HEK293T (cell line): ENCODE measurements at regions not wholly inside any gene's neighbourhood (a gene's known extent, or its start where the extent isn't known, plus 50 kb on each side); places are given as distances from the start of the nearest gene placed in this dataset.

Source experiments
- CTCF ChIA-PET: fragments of 350-600 bp; formaldehyde crosslinking; extraction: SDS; loops from one replicate; lab custom pipeline; 2021; ENCODE audit warnings: antibody characterized with exemption, inconsistent platforms; lab: Yijun Ruan, JAX
- POLR2A ChIA-PET: fragments of 350-600 bp; formaldehyde crosslinking; extraction: SDS; loops from one replicate; lab custom pipeline; 2020; ENCODE audit warnings: antibody characterized with exemption, inconsistent platforms; lab: Yijun Ruan, JAX
- DNase-seq: peaks from one replicate; pipeline ENCODE4 v3.0.0; 2012; ENCODE audit warnings: mixed read lengths; ENCODE audit errors: extremely low spot score
- ARNT ChIP-seq: fragments of 450-650 bp; IDR thresholded peaks from 2 replicates; pipeline ENCODE4 v1.6.1; 2017; ENCODE audit warnings: mild to moderate bottlenecking
- BHLHE40 ChIP-seq: fragments of 450-650 bp; IDR thresholded peaks from 2 replicates; pipeline ENCODE4 v1.6.1; 2016; ENCODE audit warnings: mild to moderate bottlenecking, moderate library complexity, borderline replicate concordance
- CTBP1 ChIP-seq: fragments of 450-650 bp; IDR thresholded peaks from 2 replicates; pipeline ENCODE4 v1.6.1; 2016; ENCODE audit warnings: borderline replicate concordance
- ELF4 ChIP-seq: fragments of 450-650 bp; IDR thresholded peaks from 2 replicates; pipeline ENCODE4 v1.6.1; 2017; ENCODE audit warnings: antibody characterized with exemption
- FOXA1 ChIP-seq: fragments of 450-650 bp; IDR thresholded peaks from 2 replicates; pipeline ENCODE4 v1.6.1; 2016; ENCODE audit warnings: mild to moderate bottlenecking
- FOXK2 ChIP-seq: fragments of 450-650 bp; IDR thresholded peaks from 2 replicates; pipeline ENCODE4 v1.6.1; 2016; ENCODE audit warnings: mild to moderate bottlenecking
- FOXM1 ChIP-seq: fragments of 450-650 bp; IDR thresholded peaks from 2 replicates; pipeline ENCODE4 v1.6.1; 2017; ENCODE audit warnings: mild to moderate bottlenecking, borderline replicate concordance
- HDGF ChIP-seq: fragments of 450-650 bp; IDR thresholded peaks from 2 replicates; pipeline ENCODE4 v1.6.1; 2017; ENCODE audit warnings: antibody characterized with exemption, borderline replicate concordance
- L3MBTL2 ChIP-seq: fragments of 450-650 bp; conservative IDR thresholded peaks from 2 replicates; pipeline ENCODE4 v1.6.1; 2016; ENCODE audit warnings: mild to moderate bottlenecking
- LEF1 ChIP-seq: fragments of 450-650 bp; IDR thresholded peaks from 2 replicates; pipeline ENCODE4 v1.6.1; 2017; ENCODE audit warnings: mild to moderate bottlenecking, borderline replicate concordance
- NFRKB ChIP-seq: fragments of 450-650 bp; IDR thresholded peaks from 2 replicates; pipeline ENCODE4 v1.6.1; 2016; ENCODE audit warnings: mild to moderate bottlenecking, moderate library complexity
- SP1 ChIP-seq: fragments of 450-650 bp; IDR thresholded peaks from 2 replicates; pipeline ENCODE4 v1.6.1; 2017
- SUZ12 ChIP-seq: fragments of 450-650 bp; IDR thresholded peaks from 2 replicates; pipeline ENCODE4 v1.6.1; 2016; ENCODE audit warnings: mild to moderate bottlenecking
- TARDBP ChIP-seq: fragments of 450-650 bp; IDR thresholded peaks from 2 replicates; pipeline ENCODE4 v1.6.1; 2016
- ZNF384 ChIP-seq: fragments of 450-650 bp; IDR thresholded peaks from 2 replicates; pipeline ENCODE4 v1.6.1; 2016
- TF ChIP-seq, protein P1 (sequence below): fragments of 450-650 bp; IDR thresholded peaks from 2 replicates; pipeline ENCODE4 v1.6.1; 2016

DNA sequence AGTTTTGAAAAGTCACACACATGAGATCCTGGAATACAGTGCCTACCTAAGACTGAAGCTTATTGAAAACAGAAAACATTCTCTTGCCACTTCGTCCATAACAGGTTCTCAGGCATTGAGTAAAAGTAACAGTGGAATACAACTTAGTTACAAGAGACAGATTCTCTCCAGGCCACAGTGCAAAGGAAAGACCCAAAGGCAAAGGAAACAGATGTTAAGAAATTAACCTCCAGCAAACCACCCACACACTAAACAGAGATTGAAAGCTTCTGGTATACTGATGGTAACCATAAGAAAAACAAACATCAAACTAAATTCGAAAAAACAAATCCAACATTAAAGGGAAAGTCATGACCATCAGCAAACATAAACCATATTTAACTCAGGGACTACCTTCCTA is 914.7 kb downstream of the SLITRK5 start:
- ChIA-PET CTCF (no interaction called here), POLR2A (no interaction called here)
- TF ChIP-seq TARDBP, result no peak
- no peak for TF ChIP-seq ARNT
- no peak for TF ChIP-seq SUZ12
- TF ChIP-seq NFRKB, result no peak
- no peak for TF ChIP-seq ELF4
- TF ChIP-seq, protein P1, sequence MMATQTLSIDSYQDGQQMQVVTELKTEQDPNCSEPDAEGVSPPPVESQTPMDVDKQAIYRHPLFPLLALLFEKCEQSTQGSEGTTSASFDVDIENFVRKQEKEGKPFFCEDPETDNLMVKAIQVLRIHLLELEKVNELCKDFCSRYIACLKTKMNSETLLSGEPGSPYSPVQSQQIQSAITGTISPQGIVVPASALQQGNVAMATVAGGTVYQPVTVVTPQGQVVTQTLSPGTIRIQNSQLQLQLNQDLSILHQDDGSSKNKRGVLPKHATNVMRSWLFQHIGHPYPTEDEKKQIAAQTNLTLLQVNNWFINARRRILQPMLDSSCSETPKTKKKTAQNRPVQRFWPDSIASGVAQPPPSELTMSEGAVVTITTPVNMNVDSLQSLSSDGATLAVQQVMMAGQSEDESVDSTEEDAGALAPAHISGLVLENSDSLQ, result no peak
- TF ChIP-seq FOXA1, result no peak
- no peak for TF ChIP-seq L3MBTL2
- no peak for TF ChIP-seq ZNF384
- no peak for TF ChIP-seq LEF1
- no peak for TF ChIP-seq SP1
- TF ChIP-seq HDGF, result no peak
- TF ChIP-seq CTBP1, result no peak
- TF ChIP-seq FOXK2, result no peak
- no peak for TF ChIP-seq BHLHE40
- no peak for TF ChIP-seq FOXM1
- DNase-seq, result no peak

DNA sequence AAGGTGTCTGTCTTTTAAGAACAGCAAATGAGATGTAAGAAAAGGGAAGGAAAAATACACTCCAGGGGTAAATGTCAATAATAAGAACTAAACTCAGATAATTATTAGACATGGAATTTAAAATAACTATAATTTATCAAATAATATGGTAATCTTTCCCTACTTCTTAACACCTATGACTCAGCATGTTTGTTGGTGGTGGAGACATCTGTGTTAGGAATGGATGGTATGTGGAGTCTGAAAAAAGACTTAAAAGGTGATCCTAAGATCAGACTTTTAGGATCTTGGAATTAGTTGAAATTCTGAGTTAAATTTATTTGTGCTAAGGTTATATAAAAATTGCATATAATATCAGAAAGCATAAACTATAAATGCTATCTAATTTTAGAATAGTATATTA is 915.1 kb downstream of the SLITRK5 start:
- DNase-seq, result no peak
- ChIA-PET POLR2A (no interaction called here), CTCF (no interaction called here)
- no peak for TF ChIP-seq BHLHE40
- TF ChIP-seq ELF4, result no peak
- TF ChIP-seq TARDBP, result no peak
- TF ChIP-seq FOXK2, result no peak
- no peak for TF ChIP-seq FOXA1
- TF ChIP-seq SP1, result no peak
- TF ChIP-seq, protein P1, result no peak
- no peak for TF ChIP-seq LEF1
- TF ChIP-seq CTBP1, result no peak
- TF ChIP-seq ARNT, result no peak
- no peak for TF ChIP-seq HDGF
- TF ChIP-seq ZNF384, result no peak
- TF ChIP-seq L3MBTL2, result no peak
- no peak for TF ChIP-seq NFRKB
- TF ChIP-seq FOXM1, result no peak

- POLR2A ChIA-PET, result no interaction called here
- CTCF ChIA-PET, result no interaction called here
- TF ChIP-seq FOXK2 (no peak), SP1 (no peak), L3MBTL2 (no peak), ELF4 (no peak), NFRKB (no peak), ARNT (no peak), FOXM1 (no peak), LEF1 (no peak), TARDBP (no peak), ZNF384 (no peak), CTBP1 (no peak), HDGF (no peak), FOXA1 (no peak), SUZ12 (no peak), BHLHE40 (no peak)
- TF ChIP-seq, protein P1, result no peak
- DNase-seq, result no peak
Measured at GRCh38 chr13:88590574-88590973, 919.4 kb downstream of the SLITRK5 start.

DNA sequence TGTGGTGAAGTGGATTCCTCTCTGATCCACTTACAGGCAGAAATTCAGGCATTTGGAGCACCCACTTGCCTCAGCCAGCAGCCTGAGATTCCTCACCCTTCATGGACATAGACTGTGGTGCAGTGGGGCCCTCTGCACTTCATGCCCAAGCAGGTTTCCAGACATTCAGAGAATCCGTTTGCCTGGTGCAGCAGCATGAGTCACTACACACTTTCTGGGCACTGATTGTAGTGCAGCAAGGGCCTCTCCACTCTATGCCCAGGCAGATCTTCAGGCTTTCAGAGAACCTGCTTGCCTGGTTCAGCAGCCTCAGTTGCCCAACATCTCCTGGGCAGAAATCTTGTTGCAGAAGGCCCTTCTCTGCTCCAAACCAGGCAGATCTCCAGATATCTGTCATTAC is 920.9 kb downstream of the SLITRK5 start:
- ChIA-PET POLR2A (no interaction called here), CTCF (interaction anchor here (0.6 kb wide), 1 partner anchor 32 kb away, joined by 3 read pairs; no protein-coding TSS in a partner anchor)
- DNase-seq, result no peak
- TF ChIP-seq L3MBTL2 (no peak), TARDBP (no peak), ZNF384 (no peak), BHLHE40 (no peak), HDGF (no peak), FOXK2 (no peak), NFRKB (no peak), FOXM1 (no peak), ARNT (no peak), ELF4 (no peak), SP1 (no peak)
- TF ChIP-seq, protein P1, result no peak

GRCh38 chr13:88601949-88602348 is 930.8 kb downstream of the SLITRK5 start:
- TF ChIP-seq SUZ12 (no peak), ELF4 (no peak), ARNT (no peak), L3MBTL2 (no peak), ZNF384 (no peak), HDGF (no peak), FOXM1 (no peak), TARDBP (no peak), CTBP1 (no peak), BHLHE40 (no peak), FOXK2 (no peak), FOXA1 (no peak), LEF1 (no peak), NFRKB (no peak), SP1 (no peak)
- TF ChIP-seq, protein P1, result no peak
- ChIA-PET CTCF (no interaction called here), POLR2A (no interaction called here)
- DNase-seq, result no peak
